Raji (cell line): ENCODE measurements at regions not wholly inside any gene's neighbourhood (a gene's known extent, or its start where the extent isn't known, plus 50 kb on each side); places are given as distances from the start of the nearest gene placed in this dataset.

Source experiments
- POLR2A ChIP-seq: IDR thresholded peaks from 2 replicates; pipeline ENCODE4 v1.6.1; 2011; ENCODE audit warnings: low read depth, low read length, control low read depth; ENCODE audit not compliant: insufficient read depth

DNA sequence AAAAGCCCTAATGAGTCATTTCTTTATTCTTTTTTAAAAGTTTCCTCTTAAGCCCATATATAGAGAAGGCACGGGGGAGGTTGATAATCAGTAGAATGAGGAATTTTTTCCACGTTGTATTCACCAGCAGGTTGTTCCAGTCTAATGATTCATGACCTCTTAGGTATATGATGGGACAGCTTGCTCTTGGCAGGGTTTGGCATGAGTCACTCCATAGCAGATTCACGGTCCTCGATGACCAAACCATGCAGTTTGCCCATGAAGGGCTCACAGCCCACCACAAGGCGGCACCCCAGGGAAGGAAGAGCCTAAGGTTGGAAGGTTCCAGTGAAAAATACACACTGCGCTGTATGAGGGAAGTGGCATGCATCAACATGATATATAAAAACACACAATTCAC is 623.8 kb upstream of the DIPK2B start:
- TF ChIP-seq POLR2A: no peak

- no peak for TF ChIP-seq POLR2A
Measured at GRCh38 chrX:45823536-45823935, 622.9 kb upstream of the DIPK2B start.

GRCh38 chrX:45822124-45822523 is 621.4 kb upstream of the DIPK2B start:
- no peak for TF ChIP-seq POLR2A

DNA sequence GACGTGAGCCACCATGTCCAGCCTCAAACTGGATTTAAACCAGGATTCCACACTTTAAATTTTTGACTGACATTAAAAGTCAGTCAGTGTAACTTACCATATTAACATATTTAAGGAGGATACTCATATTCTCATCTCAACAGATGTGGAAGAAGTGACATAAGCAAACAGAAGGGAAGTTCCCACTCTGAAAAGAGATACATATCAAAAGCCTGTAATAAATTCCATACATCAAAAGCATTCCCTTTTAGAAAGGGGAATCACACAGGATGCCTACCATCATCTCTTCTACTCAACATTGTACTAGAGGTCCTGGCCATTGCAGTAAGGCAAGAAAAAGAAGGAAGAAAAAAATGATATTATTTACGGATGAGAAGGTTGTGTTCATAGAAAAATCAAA is 618.2 kb upstream of the DIPK2B start:
- TF ChIP-seq POLR2A: no peak

DNA sequence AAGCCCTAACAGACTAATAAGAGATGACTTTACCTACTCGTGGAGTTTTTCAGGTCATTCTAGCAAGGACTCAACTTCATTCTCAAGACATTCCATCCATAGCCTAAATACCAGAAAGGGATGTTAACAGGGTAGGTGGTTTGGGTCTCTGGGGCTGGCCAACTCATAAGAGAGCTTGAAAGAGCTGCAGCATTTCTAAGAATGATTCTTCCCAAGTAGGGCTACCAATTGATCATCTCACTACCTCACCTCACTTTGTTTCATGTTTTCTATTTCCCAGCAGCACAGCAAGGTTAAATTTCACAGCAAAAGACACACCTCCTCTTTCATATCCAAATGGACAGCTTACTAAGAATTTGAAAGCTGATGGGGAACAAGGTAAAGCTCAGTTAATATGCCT is 614.8 kb upstream of the DIPK2B start:
- no peak for TF ChIP-seq POLR2A

DNA sequence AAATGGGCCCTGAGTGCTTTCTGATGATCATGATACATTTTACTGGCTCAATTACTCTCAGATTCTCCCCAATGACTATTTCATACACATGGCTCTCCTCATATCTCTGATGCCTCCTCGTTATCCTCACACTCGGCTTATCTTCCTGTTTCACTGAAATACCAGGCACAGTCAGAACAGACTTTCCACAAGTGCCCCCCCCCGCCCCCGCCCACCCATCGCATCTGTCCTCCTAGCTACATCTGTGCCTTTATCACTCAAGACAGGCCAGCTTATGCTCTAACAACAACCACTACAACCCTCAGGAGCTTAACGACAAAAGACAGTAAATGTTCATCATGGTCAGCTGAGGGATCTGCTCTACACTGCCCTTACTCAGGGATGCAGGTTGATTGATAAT is 610.6 kb upstream of the DIPK2B start:
- no peak for TF ChIP-seq POLR2A

DNA sequence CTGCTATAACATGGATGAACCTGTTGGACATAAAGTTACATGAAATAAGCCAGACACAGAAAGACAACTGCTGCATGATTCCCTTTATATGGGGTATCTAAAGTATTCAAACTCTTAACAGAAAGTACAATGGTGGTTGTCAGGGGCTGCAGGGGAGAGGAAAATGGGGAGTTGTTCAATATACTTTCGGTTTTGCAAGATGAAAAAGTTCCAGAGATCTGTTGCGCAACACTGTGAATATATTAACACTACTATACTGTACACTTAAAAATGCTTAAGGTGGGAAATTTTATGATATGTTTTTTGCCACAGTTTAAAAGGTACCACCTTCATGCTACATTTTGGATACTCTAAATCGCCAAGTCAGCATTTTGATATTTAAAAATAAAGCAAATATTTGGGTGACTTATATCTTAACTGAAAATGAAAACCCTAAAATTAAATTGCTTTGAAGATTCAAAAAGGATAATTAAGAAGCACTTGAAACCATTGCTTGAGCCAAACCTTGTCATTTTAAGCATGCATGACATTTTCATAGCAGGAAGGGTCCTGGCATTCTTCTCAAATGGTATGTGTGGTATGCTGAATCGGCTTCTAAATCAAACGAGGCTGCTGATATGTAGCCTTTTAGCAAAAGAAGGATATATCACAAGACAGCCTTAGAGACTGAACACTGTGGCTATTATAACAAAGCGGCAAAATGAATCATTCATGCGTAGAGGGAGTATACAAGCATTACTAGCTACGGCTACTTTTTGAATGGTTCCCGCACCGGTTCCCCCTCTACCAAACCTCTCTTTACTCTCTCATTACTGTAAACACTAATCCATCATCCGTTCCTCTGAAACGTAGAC is 607.1 kb upstream of the DIPK2B start:
- no peak for TF ChIP-seq POLR2A

- no peak for TF ChIP-seq POLR2A
Measured at GRCh38 chrX:45806410-45807121, 605.9 kb upstream of the DIPK2B start.

DNA sequence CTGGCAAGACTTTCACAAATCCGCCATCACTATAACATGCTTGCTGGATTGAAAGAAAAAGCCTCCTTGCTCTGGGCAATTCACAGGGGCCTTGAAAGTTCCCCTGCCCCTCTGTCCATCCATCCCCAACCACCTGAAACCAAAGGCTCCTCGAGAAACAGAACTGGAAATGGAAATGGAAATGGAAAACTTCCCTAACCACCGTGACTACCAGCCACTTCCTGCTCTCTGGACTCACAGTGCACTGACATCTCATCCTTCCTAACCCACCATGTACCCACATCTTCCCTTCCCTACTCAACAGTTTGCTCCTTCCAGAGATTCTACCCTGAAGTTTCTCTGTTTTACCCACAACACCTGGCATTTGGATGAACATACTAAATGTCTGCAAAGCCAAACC is 603.6 kb upstream of the DIPK2B start:
- no peak for TF ChIP-seq POLR2A

DNA sequence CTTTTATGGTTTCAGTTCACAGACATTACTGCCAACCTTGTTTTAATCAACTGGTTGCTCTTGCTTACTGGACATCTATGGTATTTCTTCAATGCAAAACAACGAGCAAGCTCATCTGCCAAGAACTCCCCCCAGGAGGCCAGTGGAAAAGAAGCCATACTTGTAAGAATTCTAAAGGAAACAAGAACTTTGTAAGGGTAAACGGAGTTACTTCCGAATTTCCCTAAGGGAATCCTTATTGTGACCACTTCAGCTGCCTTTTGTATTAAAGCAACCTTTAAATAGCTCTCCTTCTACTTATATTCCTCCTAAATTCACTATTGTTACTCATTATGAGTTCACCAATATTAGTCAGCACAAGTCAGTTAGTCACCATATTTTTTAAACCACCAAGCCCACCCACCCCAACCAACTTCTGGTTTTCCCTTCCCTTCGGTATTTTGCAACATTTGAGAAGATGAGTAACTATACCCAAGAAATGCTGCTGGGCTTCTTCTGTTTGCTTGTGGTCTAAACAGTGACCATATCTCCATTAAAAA is 602.8 kb upstream of the DIPK2B start:
- no peak for TF ChIP-seq POLR2A

DNA sequence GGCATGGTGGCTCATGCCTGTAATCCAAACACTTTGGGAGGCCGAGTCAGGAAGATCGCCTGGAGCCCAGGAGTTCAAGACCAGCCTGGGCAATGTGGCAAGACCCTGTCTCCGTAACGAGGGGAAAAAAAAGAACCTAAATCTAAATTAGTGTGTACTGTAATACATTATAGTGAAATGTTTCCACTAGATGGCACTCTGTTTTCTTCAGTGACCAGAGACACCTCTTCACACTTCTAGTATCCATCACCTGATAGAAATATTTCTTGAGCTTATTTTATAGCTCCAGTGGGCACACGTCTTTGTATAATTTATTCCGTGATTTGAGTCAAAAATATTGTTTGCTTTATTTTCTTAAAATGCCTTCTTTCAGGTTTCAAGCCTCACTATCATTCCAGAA is 600.9 kb upstream of the DIPK2B start:
- TF ChIP-seq POLR2A: no peak

- no peak for TF ChIP-seq POLR2A
Measured at GRCh38 chrX:45799576-45799975, 598.9 kb upstream of the DIPK2B start.

- TF ChIP-seq POLR2A: no peak
Measured at GRCh38 chrX:45795546-45795945, 594.9 kb upstream of the DIPK2B start.

DNA sequence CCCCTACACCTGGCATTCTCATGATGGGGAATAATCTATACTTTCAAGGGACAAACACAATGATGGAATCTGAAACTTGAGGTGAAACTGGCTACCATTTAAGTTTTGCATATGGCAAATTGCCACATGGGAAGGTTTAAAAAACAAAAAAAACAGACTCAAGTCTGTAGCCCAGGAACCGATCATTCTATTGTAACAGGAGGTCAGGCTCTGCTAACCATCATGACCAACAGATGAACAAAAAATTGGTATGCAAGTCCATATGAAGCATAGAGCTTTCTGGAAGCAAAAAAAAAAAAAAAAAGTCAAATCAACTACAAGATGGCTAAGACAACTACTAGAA is 594.3 kb upstream of the DIPK2B start:
- no peak for TF ChIP-seq POLR2A

DNA sequence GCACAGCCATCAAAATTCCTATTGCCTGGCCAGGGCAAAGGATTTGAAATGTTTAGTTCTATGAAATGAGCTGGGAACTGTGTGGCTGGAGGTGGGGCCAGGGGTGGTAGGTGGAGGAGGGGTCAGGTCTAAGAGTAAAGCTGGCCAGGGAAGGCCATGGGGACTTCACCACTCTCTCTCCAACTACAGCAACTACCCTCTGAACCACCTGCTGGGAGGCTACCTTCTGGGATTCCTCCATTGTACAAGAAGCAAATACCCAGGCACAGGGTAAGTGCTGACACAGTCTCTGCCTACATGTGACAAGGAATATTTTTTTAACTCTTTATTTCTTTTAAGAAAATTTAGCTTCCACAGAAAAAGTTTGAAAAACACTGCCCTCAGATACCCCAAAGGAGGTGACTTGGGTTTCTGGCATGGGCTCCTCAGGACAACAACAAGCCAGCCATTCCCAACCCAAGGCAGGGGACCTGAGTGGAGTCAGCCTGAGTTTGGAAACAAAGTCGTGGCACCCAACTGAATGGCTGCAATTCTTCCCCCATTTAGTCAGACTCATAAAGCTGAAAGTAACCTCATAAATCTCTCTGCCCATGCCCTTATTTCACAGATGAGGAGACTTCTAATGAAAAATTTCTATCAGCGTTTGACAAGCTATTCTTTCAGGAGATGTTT is 593.8 kb upstream of the DIPK2B start:
- TF ChIP-seq POLR2A: no peak

DNA sequence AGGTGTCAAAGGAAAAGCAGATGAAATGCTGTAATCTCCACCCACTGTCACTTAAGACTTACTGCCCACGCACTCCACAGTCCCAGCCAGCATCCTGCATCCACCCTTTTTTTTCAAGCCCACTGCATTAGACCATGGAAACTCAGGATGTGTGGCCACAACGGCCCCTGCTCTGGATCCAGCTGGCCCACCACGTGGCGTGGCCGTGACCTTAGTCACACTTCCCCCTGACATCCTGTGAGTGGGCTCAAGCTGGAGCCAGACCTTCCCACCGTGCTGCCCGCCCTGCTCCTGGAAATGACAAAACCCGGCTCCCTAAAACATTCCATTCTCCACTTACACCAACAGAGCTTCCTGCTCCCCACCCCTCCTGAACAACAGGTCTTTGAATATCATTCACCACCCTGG is 588.3 kb upstream of the DIPK2B start:
- TF ChIP-seq POLR2A: no peak
